Retinal pigment epithelial cell (primary cell): ENCODE measurements at regions not wholly inside any gene's neighbourhood (a gene's known extent, or its start where the extent isn't known, plus 50 kb on each side); places are given as distances from the start of the nearest gene placed in this dataset.
"Not testable (repeated sequence)": the region's sequence is repeated elsewhere in the genome, so short reads cannot be mapped to it uniquely, and the experiment has no call there.

Experiments used
- DNase-seq: peaks from one replicate; pipeline ENCODE4 v3.0.0-alpha.2; 2010; ENCODE audit warnings: low read depth
- H3K4me3 ChIP-seq: 2 replicates; pipeline ENCODE4 v1.5.1; 2011; ENCODE audit warnings: mild to moderate bottlenecking, low read length, control low read depth, moderate library complexity
- TF ChIP-seq, protein P1 (sequence below): conservative IDR thresholded peaks from 2 replicates; pipeline ENCODE4 v1.5.1; 2011; ENCODE audit warnings: low read depth, low read length, control low read depth, inconsistent platforms

DNA sequence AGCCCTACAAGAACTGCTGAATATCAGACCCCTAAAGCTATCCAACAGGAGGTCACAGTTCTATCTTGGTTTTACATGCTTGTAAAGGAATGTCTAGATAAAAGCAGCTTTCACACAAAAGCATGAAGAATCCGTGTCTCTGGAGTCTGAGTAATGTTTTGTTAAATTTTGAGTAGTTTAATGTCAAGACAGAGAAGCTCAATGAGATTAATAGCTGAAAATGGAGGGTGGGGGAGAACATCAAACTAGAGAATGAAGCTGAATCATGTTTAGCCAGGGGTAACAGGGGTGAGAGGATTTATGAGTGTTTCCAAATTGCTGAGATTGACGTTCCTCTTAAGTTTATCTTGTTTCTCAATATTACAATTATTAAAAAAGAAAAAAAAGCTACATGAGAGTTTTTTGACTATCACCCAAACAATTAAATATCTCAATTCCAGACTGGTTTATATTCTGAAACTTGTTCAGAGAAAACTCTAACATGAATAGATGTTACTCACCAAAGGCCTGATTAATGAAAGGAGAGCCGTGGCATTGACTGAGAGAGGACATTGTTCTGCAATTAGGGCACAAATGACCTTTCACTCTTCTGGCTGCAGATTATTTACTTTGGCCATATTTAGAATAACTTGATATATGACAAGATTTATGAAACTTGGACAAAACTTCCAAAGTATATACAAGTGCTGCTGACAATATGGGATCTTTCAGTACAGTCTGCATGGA is 266.4 kb upstream of the ETAA1 start:
- no peak overlapping the region for H3K4me3 ChIP-seq
- TF ChIP-seq, protein P1, sequence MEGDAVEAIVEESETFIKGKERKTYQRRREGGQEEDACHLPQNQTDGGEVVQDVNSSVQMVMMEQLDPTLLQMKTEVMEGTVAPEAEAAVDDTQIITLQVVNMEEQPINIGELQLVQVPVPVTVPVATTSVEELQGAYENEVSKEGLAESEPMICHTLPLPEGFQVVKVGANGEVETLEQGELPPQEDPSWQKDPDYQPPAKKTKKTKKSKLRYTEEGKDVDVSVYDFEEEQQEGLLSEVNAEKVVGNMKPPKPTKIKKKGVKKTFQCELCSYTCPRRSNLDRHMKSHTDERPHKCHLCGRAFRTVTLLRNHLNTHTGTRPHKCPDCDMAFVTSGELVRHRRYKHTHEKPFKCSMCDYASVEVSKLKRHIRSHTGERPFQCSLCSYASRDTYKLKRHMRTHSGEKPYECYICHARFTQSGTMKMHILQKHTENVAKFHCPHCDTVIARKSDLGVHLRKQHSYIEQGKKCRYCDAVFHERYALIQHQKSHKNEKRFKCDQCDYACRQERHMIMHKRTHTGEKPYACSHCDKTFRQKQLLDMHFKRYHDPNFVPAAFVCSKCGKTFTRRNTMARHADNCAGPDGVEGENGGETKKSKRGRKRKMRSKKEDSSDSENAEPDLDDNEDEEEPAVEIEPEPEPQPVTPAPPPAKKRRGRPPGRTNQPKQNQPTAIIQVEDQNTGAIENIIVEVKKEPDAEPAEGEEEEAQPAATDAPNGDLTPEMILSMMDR, result no peak
- no peak for DNase-seq

DNA sequence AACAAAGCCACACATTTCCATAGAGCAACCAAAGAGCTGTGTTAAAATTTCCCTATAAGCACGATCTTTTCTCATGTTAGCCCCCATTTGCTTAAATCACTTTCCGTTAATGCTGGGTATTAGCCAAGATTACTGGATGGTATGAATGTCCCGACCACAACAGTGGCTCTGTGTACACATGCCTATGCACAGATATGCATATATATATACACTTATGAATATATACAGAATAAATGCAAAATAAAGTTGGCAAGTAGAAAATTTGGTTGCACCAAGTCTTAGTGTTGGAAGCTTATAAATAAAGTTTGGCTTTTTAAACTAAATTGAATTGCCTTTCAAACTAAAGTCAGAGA is 265.9 kb upstream of the ETAA1 start:
- TF ChIP-seq, protein P1, result no peak
- H3K4me3 ChIP-seq, result no peak overlapping the region
- DNase-seq, result no peak

DNA sequence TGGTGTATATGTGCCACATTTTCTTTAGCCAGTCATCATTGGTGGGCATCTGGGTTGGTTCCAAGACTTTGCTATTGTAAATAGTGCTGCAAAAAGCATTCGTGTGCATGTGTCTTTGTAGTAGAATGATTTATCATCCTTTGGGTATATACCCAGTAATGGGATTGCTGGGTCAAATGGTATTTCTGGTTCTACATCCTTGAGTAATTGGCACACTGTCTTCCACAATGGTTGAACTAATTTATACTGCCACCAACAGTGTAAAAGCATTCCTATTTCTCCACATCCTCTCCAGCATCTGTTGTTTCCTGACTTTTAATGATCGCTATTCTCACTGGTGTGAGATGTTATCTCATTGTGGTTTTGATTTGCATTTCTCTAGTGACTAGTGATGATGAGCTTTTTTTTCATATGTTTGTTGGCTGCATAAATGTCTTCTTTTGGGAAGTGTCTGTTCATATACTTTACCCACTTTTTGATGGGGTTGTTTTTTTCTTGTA is 264.6 kb upstream of the ETAA1 start:
- H3K4me3 ChIP-seq, DNase-seq: not testable (repeated sequence)

DNA sequence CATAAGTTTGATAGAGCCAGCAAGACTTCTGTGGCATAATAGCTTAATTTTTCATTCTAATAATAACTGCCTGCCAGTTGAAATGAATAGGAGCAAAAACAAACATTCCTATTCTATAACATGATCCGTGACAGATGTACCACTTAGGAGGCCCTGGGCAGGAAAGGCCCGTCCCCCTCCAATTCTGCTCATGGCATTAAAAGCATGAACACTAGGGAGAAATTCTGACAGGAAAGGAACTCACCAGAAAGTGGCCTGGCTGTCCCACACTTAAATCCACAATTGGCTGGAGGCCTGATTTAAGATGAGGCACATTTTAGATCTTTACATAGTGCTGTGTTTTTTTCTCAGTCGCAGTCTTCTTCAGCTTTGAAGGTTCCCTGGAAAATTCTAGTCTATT is 261.9 kb upstream of the ETAA1 start:
- TF ChIP-seq, protein P1, result no peak
- no peak for DNase-seq
- H3K4me3 ChIP-seq, result no peak overlapping the region

DNA sequence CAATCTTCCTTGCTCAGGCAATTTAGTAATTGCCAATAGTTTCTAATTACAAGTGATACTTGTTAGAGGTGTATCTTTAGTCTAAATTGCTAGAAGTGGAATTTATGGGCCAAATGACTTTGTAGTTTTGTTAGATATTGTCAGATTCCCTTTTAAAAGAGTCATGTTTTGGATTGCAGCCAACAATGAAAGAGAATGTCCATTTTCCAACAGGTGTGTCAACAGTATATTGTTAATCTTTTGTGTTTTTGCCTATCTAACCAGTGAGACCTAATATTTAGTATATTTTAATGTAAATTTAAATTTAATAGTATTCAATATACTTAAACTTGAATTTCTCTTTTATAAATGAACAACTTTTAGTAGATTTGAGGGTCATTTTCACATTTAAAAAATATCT is 259.4 kb upstream of the ETAA1 start:
- no peak for DNase-seq
- TF ChIP-seq, protein P1, result no peak
- no peak overlapping the region for H3K4me3 ChIP-seq

DNA sequence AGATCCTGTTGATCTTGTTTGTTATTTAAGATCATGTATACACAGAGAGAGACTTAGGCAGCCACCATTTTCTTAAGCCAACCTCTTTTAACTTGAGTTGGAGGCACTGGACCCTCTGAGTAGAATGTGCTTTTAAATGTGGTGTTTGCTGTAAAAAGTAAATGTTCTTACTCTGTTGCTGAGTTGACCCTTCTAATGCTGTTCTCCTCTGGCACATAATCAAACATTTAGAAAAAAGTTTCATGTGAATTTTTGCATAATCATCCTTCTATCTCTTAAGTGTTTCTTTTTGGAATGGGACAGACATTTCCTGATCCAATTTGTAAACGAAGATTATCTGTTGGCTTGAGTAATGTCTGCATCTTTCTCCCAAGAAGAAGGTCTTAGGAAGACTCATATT is 255.1 kb upstream of the ETAA1 start:
- no peak for DNase-seq
- TF ChIP-seq, protein P1, result no peak
- H3K4me3 ChIP-seq, result no peak overlapping the region

DNA sequence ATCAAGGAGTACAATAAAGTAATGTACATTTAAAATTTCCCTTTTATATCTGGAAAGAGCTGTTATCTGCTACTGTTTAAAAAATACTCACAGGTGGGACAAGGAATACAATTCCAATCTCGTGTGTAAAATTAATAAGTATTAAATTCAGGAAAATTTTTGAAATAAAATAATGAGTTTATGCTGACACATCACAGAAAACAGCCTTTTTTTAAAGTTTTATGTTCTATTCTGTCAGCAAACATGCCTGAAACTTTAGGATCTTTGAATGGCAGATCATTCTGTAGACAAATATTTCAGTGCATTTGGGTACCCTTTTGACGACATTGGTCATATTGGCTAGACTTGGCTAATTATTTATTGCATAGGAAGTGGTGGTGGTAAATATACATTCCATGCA is 254.4 kb upstream of the ETAA1 start:
- H3K4me3 ChIP-seq, result no peak overlapping the region
- no peak for DNase-seq
- TF ChIP-seq, protein P1, result no peak
